Caco-2 (cell line): ENCODE measurements at regions not wholly inside any gene's neighbourhood (a gene's known extent, or its start where the extent isn't known, plus 50 kb on each side); places are given as distances from the start of the nearest gene placed in this dataset.

Experiments
- BruUV-seq: library from RNA; stranded (reverse); fragments of 400-500 nt; replicated peaks from 2 replicates; lab custom pipeline; 2021; lab: Mats Ljungman, UMichigan
- CTCF ChIA-PET: fragments of 300-600 bp; sonication (Branson Sonifier 250); formaldehyde crosslinking; loops from one replicate; lab custom pipeline; 2022; ENCODE audit warnings: antibody characterized with exemption; lab: Charles Lee
- POLR2A ChIA-PET: fragments of 300-600 bp; sonication (Branson Sonifier 250); formaldehyde crosslinking; loops from one replicate; lab custom pipeline; 2022; ENCODE audit warnings: antibody characterized with exemption; lab: Charles Lee
- DNase-seq, 2 experiments: peaks; one replicate each; pipeline versions ENCODE4 v3.0.0 to v3.0.0-alpha.2; 2020 to 2022
- H3K27me3 ChIP-seq: replicated peaks from 2 replicates; pipeline ENCODE4 v1.6.0; 2011; ENCODE audit warnings: low read length; ENCODE audit not compliant: control insufficient read depth, insufficient read depth
- H3K36me3 ChIP-seq: 2 replicates; pipeline ENCODE4 v1.5.1; 2011; ENCODE audit warnings: low read length; ENCODE audit not compliant: control insufficient read depth, insufficient read depth
- H3K4me1 ChIP-seq: fragments of 250-450 bp; sonication (Bioruptor Pico); 2 replicates; pipeline ENCODE4 v1.5.1; 2020; ENCODE audit warnings: mild to moderate bottlenecking
- H3K4me3 ChIP-seq: 2 replicates; pipeline ENCODE4 v1.5.1; 2011; ENCODE audit warnings: low read depth, mild to moderate bottlenecking, control low read depth, low read length
- H3K9me3 ChIP-seq: fragments of 250-450 bp; sonication (Bioruptor Pico); 2 replicates; pipeline ENCODE4 v1.5.1; 2020; ENCODE audit warnings: mild to moderate bottlenecking, moderate library complexity
- H3K27ac Mint-ChIP-seq: one replicate; pipeline ENCODE4 v1.8.0; 2022; ENCODE audit warnings: mixed read lengths; ENCODE audit not compliant: unreplicated experiment
- H3K27me3 Mint-ChIP-seq: one replicate; pipeline ENCODE4 v1.8.0; 2022; ENCODE audit warnings: mixed read lengths; ENCODE audit not compliant: insufficient read depth, unreplicated experiment
- H3K36me3 Mint-ChIP-seq: one replicate; pipeline ENCODE4 v1.8.0; 2022; ENCODE audit warnings: mild to moderate bottlenecking, mixed read lengths; ENCODE audit not compliant: insufficient read depth, unreplicated experiment
- H3K4me1 Mint-ChIP-seq: one replicate; pipeline ENCODE4 v1.8.0; 2022; ENCODE audit warnings: low read depth, mixed read lengths; ENCODE audit not compliant: unreplicated experiment
- H3K4me3 Mint-ChIP-seq: one replicate; pipeline ENCODE4 v1.8.0; 2022; ENCODE audit warnings: mild to moderate bottlenecking, moderate library complexity, mixed read lengths; ENCODE audit not compliant: unreplicated experiment
- H3K9me3 Mint-ChIP-seq: one replicate; pipeline ENCODE4 v1.8.0; 2022; ENCODE audit warnings: mixed read lengths; ENCODE audit not compliant: unreplicated experiment
- CTCF ChIP-seq, 2 experiments: fragments of 200-600 bp in 1 of 2; IDR thresholded peaks; 1 replicate in 1 of 2; 2 replicates in 1 of 2; pipeline versions ENCODE4 v1.5.1 to v1.8.0; 2011 to 2022; ENCODE audit warnings: antibody characterized with exemption in 1 of 2, control low read depth in 1 of 2, inconsistent platforms in 1 of 2, low read depth in 1 of 2, low read length in 1 of 2, mild to moderate bottlenecking in 1 of 2, moderate library complexity in 1 of 2; ENCODE audit not compliant: insufficient read depth in 1 of 2, severe bottlenecking in 1 of 2, unreplicated experiment in 1 of 2
- intact Hi-C: fragments of 100-400 bp; cut with micrococcal nuclease; formaldehyde crosslinking; loops from one replicate; pipeline ENCODE4 v1.10.0; 2022; ENCODE audit not compliant: unreplicated experiment

GRCh38 chr13:62043600-62043999 is 628.0 kb upstream of the PCDH20 start:
- intact Hi-C loops: no loop called here
- no peak overlapping the region for H3K4me3 ChIP-seq
- no peaks in the 10 kb centered on the region for H3K4me1 ChIP-seq
- no peak for DNase-seq
- Mint-ChIP-seq H3K36me3 (no peaks in the 10 kb centered on the region), H3K4me3 (no peak overlapping the region), H3K27me3 (peaks cover 6% of the 10 kb centered on the region), H3K9me3 (no peaks in the 10 kb centered on the region), H3K27ac (no peak overlapping the region), H3K4me1 (no peaks in the 10 kb centered on the region)
- ChIA-PET CTCF (no interaction called here), POLR2A (no interaction called here)
- no peaks in the 10 kb centered on the region; the same call in 1 of the 2 replicates for H3K9me3 ChIP-seq
- no TSS peak for BruUV-seq
- H3K36me3 ChIP-seq: no peaks in the 10 kb centered on the region
- no peak for TF ChIP-seq CTCF (IDR thresholded peaks at IDR 0.05; ENCODE audit: insufficient read depth in 1 of 2, low read depth in 1 of 2, low read length in 1 of 2, severe bottlenecking in 1 of 2, unreplicated experiment in 1 of 2)
- H3K27me3 ChIP-seq: no peaks in the 10 kb centered on the region

GRCh38 chr13:62040806-62041205 is 625.2 kb upstream of the PCDH20 start:
- POLR2A ChIA-PET: no interaction called here
- DNase-seq: no peak
- CTCF ChIA-PET: no interaction called here
- H3K9me3 Mint-ChIP-seq: no peaks in the 10 kb centered on the region
- intact Hi-C loops: no loop called here
- H3K4me3 Mint-ChIP-seq: no peak overlapping the region
- Histone ChIP-seq H3K36me3 (no peaks in the 10 kb centered on the region), H3K4me1 (no peaks in the 10 kb centered on the region), H3K27me3 (no peaks in the 10 kb centered on the region), H3K9me3 (no peaks in the 10 kb centered on the region), H3K4me3 (no peak overlapping the region)
- H3K4me1 Mint-ChIP-seq: no peaks in the 10 kb centered on the region
- no peak overlapping the region for H3K27ac Mint-ChIP-seq
- no TSS peak for BruUV-seq
- TF ChIP-seq CTCF (IDR thresholded peaks at IDR 0.05; ENCODE audit: insufficient read depth in 1 of 2, low read depth in 1 of 2, low read length in 1 of 2, severe bottlenecking in 1 of 2, unreplicated experiment in 1 of 2): no peak
- H3K36me3 Mint-ChIP-seq: no peaks in the 10 kb centered on the region
- peaks cover 10% of the 10 kb centered on the region for H3K27me3 Mint-ChIP-seq

DNA sequence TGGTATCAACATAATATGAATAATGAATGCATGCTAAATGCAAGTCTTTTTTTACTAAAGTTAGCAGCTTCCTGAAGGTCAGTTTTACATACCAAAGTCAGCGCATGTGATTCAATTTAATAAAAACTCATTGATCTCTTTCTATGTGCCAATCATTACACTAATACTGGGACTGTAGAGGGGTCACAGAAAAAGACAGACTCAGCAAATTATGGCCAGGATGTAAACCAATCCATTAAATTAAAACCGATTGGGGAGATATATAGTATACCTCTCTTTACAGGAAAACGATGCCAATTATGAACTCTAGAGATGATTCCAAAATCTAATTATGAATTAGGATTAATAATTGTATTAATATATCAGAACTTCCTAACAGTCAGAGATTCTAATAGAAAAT is 624.4 kb upstream of the PCDH20 start:
- Histone ChIP-seq H3K4me3 (no peak overlapping the region), H3K9me3 (no peaks in the 10 kb centered on the region), H3K4me1 (no peaks in the 10 kb centered on the region), H3K36me3 (no peaks in the 10 kb centered on the region), H3K27me3 (no peaks in the 10 kb centered on the region)
- POLR2A ChIA-PET: no interaction called here
- no TSS peak for BruUV-seq
- no peak for DNase-seq
- H3K27me3 Mint-ChIP-seq: peaks cover 10% of the 10 kb centered on the region
- H3K9me3 Mint-ChIP-seq: no peaks in the 10 kb centered on the region
- intact Hi-C loops: no loop called here
- H3K4me3 Mint-ChIP-seq: no peak overlapping the region
- no peaks in the 10 kb centered on the region for H3K36me3 Mint-ChIP-seq
- H3K27ac Mint-ChIP-seq: no peak overlapping the region
- CTCF ChIA-PET: no interaction called here
- H3K4me1 Mint-ChIP-seq: no peaks in the 10 kb centered on the region
- TF ChIP-seq CTCF (IDR thresholded peaks at IDR 0.05; ENCODE audit: insufficient read depth in 1 of 2, low read depth in 1 of 2, low read length in 1 of 2, severe bottlenecking in 1 of 2, unreplicated experiment in 1 of 2): no peak
